GM12865 (cell line): ENCODE measurements at regions not wholly inside any gene's neighbourhood (a gene's known extent, or its start where the extent isn't known, plus 50 kb on each side); places are given as distances from the start of the nearest gene placed in this dataset.

ENCODE experiments used
- DNase-seq: peaks from one replicate; pipeline ENCODE4 v3.0.0; 2010; ENCODE audit warnings: low read depth
- H3K4me3 ChIP-seq: 2 replicates; pipeline ENCODE4 v1.5.1; 2011; ENCODE audit warnings: mild to moderate bottlenecking, low read depth, low read length, control low read depth
- CTCF ChIP-seq: IDR thresholded peaks from 2 replicates; pipeline ENCODE4 v1.5.1; 2011; ENCODE audit warnings: low read length, control low read depth, low read depth, inconsistent platforms; ENCODE audit not compliant: insufficient read depth; ENCODE audit errors: missing control alignments

GRCh38 chr5:58135571-58136335 is 324.1 kb downstream of the PLK2 start:
- TF ChIP-seq CTCF: no peak
- DNase-seq: no peak
- H3K4me3 ChIP-seq: no peak overlapping the region

- H3K4me3 ChIP-seq: no peak overlapping the region
- no peak for TF ChIP-seq CTCF
- no peak for DNase-seq
Observed at GRCh38 chr5:58133631-58134296, 326.1 kb downstream of the PLK2 start.

- DNase-seq: no peak
- no peak overlapping the region for H3K4me3 ChIP-seq
- TF ChIP-seq CTCF: no peak
Observed at GRCh38 chr5:58133216-58133615, 326.7 kb downstream of the PLK2 start.

- H3K4me3 ChIP-seq: no peak overlapping the region
- DNase-seq: no peak
- TF ChIP-seq CTCF: no peak
Observed at GRCh38 chr5:58127255-58128220, 332.3 kb downstream of the PLK2 start.

GRCh38 chr5:58123501-58123900 is 336.4 kb downstream of the PLK2 start:
- no peak for DNase-seq
- no peak overlapping the region for H3K4me3 ChIP-seq
- TF ChIP-seq CTCF: no peak

- H3K4me3 ChIP-seq: no peak overlapping the region
- no peak for DNase-seq
- TF ChIP-seq CTCF: no peak
Observed at GRCh38 chr5:58122848-58123392, 337.0 kb downstream of the PLK2 start.
